Adipocyte (in vitro differentiated cells): ENCODE measurements at regions not wholly inside any gene's neighbourhood (a gene's known extent, or its start where the extent isn't known, plus 50 kb on each side); places are given as distances from the start of the nearest gene placed in this dataset.

Experiments used
- DNase-seq: peaks from one replicate; pipeline ENCODE4 v3.0.0-alpha.2; 2015; ENCODE audit warnings: low read depth
- H3K27me3 ChIP-seq: replicated peaks from 2 replicates; pipeline ENCODE4 v1.7.0; 2013; ENCODE audit warnings: mild to moderate bottlenecking, low read length, moderate library complexity; ENCODE audit not compliant: control insufficient read depth, insufficient read depth
- H3K36me3 ChIP-seq: 2 replicates; pipeline ENCODE4 v1.7.0; 2013; ENCODE audit warnings: low read length, mild to moderate bottlenecking, moderate library complexity; ENCODE audit not compliant: control insufficient read depth, insufficient read depth, severe bottlenecking
- H3K4me1 ChIP-seq: 2 replicates; pipeline ENCODE4 v1.7.0; 2013; ENCODE audit warnings: mild to moderate bottlenecking, low read length, moderate library complexity; ENCODE audit not compliant: control insufficient read depth, insufficient read depth
- H3K4me3 ChIP-seq: 2 replicates; pipeline ENCODE4 v1.7.0; 2013; ENCODE audit warnings: mild to moderate bottlenecking, low read length, moderate library complexity
- H3K9ac ChIP-seq: 2 replicates; pipeline ENCODE4 v1.7.0; 2013; ENCODE audit warnings: mild to moderate bottlenecking, low read length, moderate library complexity
- H3K9me3 ChIP-seq: 2 replicates; pipeline ENCODE4 v1.7.0; 2013; ENCODE audit warnings: mild to moderate bottlenecking, low read length, moderate library complexity; ENCODE audit not compliant: control insufficient read depth

DNA sequence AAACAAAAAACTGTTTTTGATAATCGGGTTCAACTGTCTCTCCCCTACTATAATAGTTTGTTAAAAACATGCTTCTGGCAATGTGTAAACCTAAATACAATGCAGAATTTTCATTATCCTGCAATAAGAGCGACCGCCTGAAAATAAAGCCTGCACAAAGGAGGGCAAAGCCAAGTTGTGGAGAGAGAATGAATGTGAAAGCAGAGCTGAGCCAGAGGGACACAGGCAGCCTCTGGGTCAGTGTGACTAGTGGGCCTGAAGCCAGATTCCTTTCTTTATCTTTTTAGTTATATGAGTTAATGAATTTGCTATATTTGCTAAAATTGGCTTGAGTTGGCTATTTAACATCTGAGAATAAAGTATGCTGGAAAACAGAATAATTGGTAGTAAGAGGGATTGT is 615.2 kb downstream of the PLA2G4A start:
- Histone ChIP-seq H3K4me1 (no peaks in the 10 kb centered on the region), H3K9me3 (no peaks in the 10 kb centered on the region), H3K27me3 (no peaks in the 10 kb centered on the region), H3K36me3 (no peaks in the 10 kb centered on the region), H3K4me3 (no peak overlapping the region), H3K9ac (no peak overlapping the region)
- no peak for DNase-seq

DNA sequence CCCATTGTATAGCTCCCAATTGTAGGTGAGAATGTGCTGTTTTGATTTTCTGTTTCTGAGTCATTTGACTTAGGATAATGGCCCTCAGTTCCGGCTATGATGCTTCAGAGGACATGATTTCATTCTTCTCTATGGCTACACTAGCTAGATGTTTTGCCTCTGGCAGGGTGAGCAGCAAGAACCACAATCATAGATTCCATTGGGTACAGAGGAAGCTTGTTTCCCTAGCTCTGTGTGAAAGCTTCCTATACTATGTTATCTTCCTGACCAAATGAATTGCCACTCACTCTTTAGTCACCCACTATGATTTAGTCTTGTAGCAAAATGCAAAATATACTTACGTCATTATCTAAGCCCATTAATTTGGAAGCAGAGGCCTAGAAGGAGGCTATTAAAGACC is 616.3 kb downstream of the PLA2G4A start:
- no peak for DNase-seq
- Histone ChIP-seq H3K36me3 (no peaks in the 10 kb centered on the region), H3K4me1 (no peaks in the 10 kb centered on the region), H3K9me3 (no peaks in the 10 kb centered on the region), H3K9ac (no peak overlapping the region), H3K4me3 (no peak overlapping the region), H3K27me3 (no peaks in the 10 kb centered on the region)

DNA sequence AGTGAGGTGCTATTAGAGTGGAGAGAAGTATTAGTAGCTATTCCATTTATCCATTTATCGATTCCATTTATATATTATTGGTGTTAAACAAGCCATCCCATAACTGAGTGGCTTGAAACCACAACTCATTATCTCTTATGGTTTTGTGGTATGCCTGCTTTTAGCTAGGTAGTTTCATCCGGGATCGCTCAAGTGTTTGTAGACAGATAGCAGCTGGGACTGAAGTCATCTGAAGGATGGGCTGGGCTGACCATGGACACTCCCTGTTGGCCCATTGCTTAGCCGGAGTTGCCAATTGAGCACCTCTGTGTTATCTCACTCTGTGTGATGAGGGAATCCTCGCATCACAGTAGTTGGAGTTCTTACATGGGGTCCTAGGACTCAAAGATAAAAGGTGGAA is 622.5 kb downstream of the PLA2G4A start:
- Histone ChIP-seq H3K4me3 (no peak overlapping the region), H3K9me3 (no peaks in the 10 kb centered on the region), H3K9ac (no peak overlapping the region), H3K4me1 (no peaks in the 10 kb centered on the region), H3K27me3 (no peaks in the 10 kb centered on the region), H3K36me3 (no peaks in the 10 kb centered on the region)
- no peak for DNase-seq

DNA sequence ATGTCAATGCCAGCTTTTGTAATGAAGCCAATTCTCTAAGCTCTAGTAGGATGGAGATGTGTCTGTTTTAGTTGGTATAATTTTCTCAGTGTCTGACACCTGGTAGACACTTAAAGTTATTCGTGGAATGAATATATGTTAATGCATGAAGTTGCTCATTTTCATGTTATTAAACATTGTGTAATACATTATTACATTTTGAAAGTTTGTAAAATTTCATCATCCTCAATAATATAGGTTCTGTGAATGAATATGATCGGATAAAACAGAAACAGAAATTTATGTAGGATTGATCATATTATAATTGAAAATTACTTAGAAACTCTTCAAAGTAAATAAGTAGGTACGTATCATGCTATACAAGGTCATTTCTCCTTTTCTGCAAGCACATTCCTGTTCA is 625.3 kb downstream of the PLA2G4A start:
- H3K9ac ChIP-seq = no peak overlapping the region

DNA sequence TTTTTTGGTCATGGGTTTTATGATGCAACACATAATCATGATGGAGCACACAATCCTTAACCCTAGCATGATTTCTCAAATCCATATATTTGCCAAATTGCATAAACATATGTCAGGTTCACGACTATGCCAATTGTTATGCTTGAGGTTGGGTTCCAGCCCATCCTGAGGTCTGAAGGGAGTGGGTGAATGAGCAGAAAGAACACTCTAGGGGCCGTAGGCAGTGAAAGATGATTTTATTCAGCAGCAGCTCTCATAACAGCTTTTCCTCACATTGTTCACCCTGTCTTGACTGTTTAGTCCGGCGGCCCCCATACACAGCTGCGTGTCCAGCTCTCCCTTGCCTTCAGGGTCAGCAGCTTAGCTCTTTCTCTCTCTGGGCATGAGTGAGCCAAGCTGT is 627.7 kb downstream of the PLA2G4A start:
- no peaks in the 10 kb centered on the region for H3K36me3 ChIP-seq
- no peak overlapping the region for H3K4me3 ChIP-seq
- no peak overlapping the region for H3K9ac ChIP-seq
- DNase-seq = no peak
- no peaks in the 10 kb centered on the region for H3K27me3 ChIP-seq
- no peaks in the 10 kb centered on the region for H3K9me3 ChIP-seq
- H3K4me1 ChIP-seq = no peaks in the 10 kb centered on the region

More for the DNA sequence above, 625.3 kb downstream of the PLA2G4A start:
- H3K27me3 ChIP-seq = no peaks in the 10 kb centered on the region
- H3K9me3 ChIP-seq = no peaks in the 10 kb centered on the region
- H3K4me1 ChIP-seq = no peaks in the 10 kb centered on the region
- no peak overlapping the region for H3K4me3 ChIP-seq
- H3K36me3 ChIP-seq = no peaks in the 10 kb centered on the region
- no peak for DNase-seq

DNA sequence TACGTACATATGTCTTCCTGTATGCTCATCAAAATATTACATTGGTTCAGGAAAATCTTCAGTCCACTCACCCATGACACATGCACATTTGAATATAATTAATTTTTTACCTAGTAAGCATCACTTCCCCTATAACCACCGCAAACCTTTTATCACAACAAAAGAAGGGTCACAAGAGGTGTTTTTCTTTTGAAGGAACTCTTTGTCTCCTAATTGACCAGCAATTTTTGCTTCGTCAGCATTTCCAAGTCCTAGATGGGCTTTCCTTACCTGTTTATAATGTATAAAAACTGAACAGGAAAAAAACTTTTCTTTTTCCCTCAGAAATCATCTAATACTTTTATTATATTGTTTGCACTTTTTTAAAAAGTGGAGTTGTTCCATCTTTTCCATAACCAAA is 631.3 kb downstream of the PLA2G4A start:
- Histone ChIP-seq H3K4me3 (no peak overlapping the region), H3K27me3 (no peaks in the 10 kb centered on the region), H3K4me1 (no peaks in the 10 kb centered on the region), H3K36me3 (no peaks in the 10 kb centered on the region), H3K9me3 (peaks cover 13% of the 10 kb centered on the region), H3K9ac (no peak overlapping the region)
- DNase-seq = no peak

DNA sequence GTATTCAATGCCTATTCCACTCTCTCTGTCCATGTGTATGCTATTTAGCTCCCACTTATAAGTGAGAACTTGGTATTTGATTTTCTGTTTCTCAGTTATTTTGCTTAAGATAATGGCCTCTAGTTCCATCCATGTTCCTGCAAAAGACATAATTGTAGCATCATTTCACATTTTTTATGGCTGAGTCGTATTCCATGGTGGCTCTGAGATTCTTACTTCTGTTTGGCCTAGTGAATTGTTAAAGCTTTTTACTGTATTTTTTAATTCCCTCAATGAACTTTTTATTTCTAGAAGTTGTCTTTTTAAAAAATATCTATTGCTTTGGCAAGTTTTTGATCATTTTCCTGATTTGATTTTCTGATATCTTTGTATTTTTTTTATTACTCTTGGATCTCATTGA is 635.6 kb downstream of the PLA2G4A start:
- no peaks in the 10 kb centered on the region for H3K36me3 ChIP-seq

DNA sequence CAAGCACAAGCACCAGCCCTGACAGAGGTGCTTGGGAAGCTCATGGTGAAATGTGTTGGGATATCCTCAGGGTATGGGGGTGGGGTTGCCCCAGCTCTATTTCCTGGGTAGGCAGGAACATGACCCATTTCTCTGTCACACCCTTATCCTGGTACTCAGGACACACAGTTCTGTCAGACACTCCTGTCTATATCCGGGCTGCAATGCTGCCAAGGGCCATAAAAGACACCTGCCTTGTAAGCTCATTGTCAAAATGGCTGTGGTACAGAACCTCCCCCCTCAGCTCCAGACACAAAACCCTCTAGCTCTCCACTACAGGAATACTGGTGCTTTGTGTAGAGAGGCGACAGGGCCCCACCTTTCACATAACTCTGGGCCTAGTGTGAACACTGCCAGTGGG is 636.7 kb downstream of the PLA2G4A start:
- H3K27me3 ChIP-seq = no peaks in the 10 kb centered on the region
- no peak overlapping the region for H3K9ac ChIP-seq
- no peaks in the 10 kb centered on the region for H3K36me3 ChIP-seq
- H3K4me1 ChIP-seq = no peaks in the 10 kb centered on the region
- H3K9me3 ChIP-seq = peaks cover 13% of the 10 kb centered on the region
- no peak overlapping the region for H3K4me3 ChIP-seq
- no peak for DNase-seq

More for the DNA sequence above, 635.6 kb downstream of the PLA2G4A start:
- Histone ChIP-seq H3K9ac (no peak overlapping the region), H3K4me1 (no peaks in the 10 kb centered on the region), H3K4me3 (no peak overlapping the region), H3K9me3 (peaks cover 13% of the 10 kb centered on the region), H3K27me3 (no peaks in the 10 kb centered on the region)
- DNase-seq = no peak

DNA sequence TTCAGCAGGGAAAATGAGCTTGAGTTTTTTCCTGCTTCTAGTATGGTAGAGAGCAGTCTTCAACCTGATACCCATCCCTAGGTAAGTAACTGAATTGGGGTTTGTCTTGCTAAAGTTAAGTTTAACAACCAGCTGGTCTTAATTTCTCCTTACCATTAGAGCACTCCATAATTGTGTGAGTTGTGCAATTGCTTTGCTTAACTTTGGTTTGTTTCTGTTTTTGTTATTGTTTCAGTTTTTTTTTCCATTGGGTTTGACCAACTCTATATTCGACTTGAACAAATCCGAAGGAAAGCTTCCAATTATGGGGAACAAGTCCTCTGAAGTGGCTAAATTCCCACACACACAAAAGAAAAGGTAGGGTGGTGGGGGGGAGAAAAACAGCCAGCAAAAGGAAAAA is 641.1 kb downstream of the PLA2G4A start:
- H3K9me3 ChIP-seq = no peaks in the 10 kb centered on the region
- peak; percentile 60 for DNase-seq
- no peaks in the 10 kb centered on the region for H3K36me3 ChIP-seq
- no peaks in the 10 kb centered on the region for H3K4me1 ChIP-seq
- H3K9ac ChIP-seq = no peak overlapping the region
- H3K4me3 ChIP-seq = no peak overlapping the region
- H3K27me3 ChIP-seq = no peaks in the 10 kb centered on the region

DNA sequence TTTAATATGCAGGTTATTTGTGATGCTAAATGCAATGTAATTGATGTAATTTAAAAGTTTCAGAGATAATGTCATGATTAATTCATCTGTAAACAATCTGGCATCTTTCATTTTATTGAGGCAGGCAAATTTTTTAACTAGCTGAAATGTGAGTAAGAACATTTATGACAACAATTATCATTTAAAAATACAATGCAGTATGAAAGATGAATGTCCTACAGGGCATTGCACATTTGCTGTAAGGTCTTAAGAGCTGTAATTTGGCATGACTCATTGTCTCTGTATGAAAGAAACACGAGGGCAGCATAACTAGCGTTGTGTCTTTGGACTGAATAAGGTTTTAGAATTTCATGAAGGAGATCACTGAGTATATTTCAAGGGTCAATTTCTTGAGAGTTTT is 642.8 kb downstream of the PLA2G4A start:
- no peaks in the 10 kb centered on the region for H3K36me3 ChIP-seq
- no peaks in the 10 kb centered on the region for H3K9me3 ChIP-seq
- no peaks in the 10 kb centered on the region for H3K27me3 ChIP-seq
- H3K9ac ChIP-seq = no peak overlapping the region
- H3K4me1 ChIP-seq = no peaks in the 10 kb centered on the region
- DNase-seq = peak; percentile 76
- H3K4me3 ChIP-seq = no peak overlapping the region

DNA sequence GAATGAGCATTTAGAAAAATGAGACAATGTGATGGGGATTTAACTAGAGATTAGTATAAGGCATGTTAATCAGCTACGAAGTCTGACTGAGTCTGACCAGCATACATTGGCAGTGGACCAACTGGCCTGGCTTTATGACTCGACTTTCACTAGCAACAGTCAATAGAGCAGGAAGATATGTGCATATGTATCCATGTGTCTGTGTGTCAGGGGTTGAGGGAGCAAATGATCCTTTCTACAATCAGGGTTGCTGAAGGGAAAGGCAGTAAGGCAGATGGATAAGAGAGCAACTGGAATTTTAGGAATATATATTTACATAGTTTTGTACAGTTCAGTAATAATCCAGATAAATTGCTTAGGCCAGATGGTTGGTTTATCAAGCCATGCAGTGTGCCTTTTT is 645.6 kb downstream of the PLA2G4A start:
- peak; percentile 69 for DNase-seq
- H3K27me3 ChIP-seq = no peaks in the 10 kb centered on the region
- peaks cover 4% of the 10 kb centered on the region for H3K4me1 ChIP-seq

DNA sequence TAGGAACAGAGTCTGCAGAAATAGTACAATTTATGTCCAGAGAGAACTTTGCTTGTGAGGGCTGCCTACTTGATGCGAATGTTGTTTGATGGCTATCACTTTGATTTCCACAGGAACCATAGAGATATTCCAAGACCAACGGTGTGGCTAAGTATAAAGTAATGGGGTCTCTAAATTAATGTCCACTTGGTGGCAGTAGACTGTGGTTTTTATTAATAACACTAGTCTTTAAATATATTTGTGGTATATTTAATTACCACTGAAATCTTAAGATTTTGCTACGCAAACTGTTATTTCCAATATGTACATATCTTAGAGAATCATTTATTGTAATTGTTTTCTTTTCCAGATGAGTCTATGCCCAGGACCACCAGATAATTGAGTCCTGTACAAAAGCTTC is 647.9 kb downstream of the PLA2G4A start:
- Histone ChIP-seq H3K4me1 (peaks cover 4% of the 10 kb centered on the region), H3K27me3 (no peaks in the 10 kb centered on the region), H3K36me3 (no peaks in the 10 kb centered on the region), H3K9me3 (no peaks in the 10 kb centered on the region), H3K4me3 (no peak overlapping the region), H3K9ac (no peak overlapping the region)
- DNase-seq = peak; percentile 30

More for the DNA sequence above, 645.6 kb downstream of the PLA2G4A start:
- no peak overlapping the region for H3K4me3 ChIP-seq
- H3K9me3 ChIP-seq = no peaks in the 10 kb centered on the region
- H3K9ac ChIP-seq = no peak overlapping the region
- H3K36me3 ChIP-seq = no peaks in the 10 kb centered on the region
